HG02763 (cell line): ENCODE measurements at regions not wholly inside any gene's neighbourhood (a gene's known extent, or its start where the extent isn't known, plus 50 kb on each side); places are given as distances from the start of the nearest gene placed in this dataset.
A peak's percentile ranks its signal among the peaks of the same experiment; 100 is the strongest.
"Not testable (repeated sequence)": the region's sequence is repeated elsewhere in the genome, so short reads cannot be mapped to it uniquely, and the experiment has no call there.

Experiments
- ATAC-seq: cut with Tn5 transposase; IDR thresholded peaks from one replicate; pipeline ENCODE4 v1.9.1; 2021; ENCODE audit warnings: mild to moderate bottlenecking, moderate library complexity; ENCODE audit not compliant: unreplicated experiment

GRCh38 chr7:136136906-136137454 is 159.8 kb upstream of the MTPN start:
- no peak for ATAC-seq

DNA sequence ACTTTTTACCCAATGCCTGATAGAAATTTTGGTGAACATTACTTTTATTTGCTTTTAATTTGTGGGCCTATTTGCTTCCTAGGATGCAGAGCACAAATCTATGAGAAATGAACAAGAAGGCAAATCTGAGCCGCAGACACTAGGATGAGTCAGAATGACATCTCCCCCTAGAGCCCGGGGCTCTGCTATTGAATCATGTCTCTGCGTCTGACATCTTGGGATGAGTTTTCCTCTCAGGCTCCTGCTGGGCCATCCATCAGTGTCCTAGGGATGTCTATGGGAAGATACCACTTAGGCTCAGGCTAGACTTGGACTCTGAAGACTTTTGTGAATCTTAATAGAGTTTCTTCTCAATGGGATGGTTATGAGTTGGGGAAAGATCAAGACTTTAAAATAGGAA is 157.3 kb upstream of the MTPN start:
- no peak for ATAC-seq

DNA sequence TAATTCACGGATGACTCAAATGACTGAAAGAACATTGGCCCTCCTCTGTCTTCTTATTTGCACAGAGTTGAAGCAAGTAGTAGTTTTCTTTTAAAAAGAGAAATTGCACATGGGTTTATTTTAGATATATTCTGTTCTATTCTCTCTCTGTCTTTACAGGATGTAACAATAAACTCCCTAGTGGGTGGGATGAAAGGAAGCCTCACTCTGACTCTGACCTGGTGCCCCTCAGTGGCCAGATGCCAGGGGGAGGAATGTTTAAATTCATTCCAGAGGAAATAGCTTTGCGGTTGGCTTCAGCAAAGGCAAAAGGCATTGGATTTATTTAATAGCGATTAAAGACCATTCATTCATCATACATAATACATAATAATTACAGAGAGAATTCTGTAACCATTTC is 156.4 kb upstream of the MTPN start:
- ATAC-seq = no peak

DNA sequence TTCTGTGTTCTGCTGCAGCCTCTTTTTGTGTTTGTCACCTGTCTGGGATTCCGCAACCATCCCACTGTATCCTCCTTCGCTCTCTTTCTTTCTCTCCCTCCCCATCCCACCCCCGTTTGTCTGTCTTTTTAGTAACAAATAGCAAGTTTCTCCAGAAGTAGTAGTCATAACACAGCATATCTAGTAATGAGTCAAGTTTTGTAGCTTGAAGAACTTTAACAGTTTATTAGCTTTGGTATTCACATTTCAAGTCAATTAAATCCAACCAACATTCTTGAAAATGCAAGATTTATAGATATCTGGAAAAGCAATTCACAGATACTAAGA is 154.1 kb upstream of the MTPN start:
- ATAC-seq = no peak

DNA sequence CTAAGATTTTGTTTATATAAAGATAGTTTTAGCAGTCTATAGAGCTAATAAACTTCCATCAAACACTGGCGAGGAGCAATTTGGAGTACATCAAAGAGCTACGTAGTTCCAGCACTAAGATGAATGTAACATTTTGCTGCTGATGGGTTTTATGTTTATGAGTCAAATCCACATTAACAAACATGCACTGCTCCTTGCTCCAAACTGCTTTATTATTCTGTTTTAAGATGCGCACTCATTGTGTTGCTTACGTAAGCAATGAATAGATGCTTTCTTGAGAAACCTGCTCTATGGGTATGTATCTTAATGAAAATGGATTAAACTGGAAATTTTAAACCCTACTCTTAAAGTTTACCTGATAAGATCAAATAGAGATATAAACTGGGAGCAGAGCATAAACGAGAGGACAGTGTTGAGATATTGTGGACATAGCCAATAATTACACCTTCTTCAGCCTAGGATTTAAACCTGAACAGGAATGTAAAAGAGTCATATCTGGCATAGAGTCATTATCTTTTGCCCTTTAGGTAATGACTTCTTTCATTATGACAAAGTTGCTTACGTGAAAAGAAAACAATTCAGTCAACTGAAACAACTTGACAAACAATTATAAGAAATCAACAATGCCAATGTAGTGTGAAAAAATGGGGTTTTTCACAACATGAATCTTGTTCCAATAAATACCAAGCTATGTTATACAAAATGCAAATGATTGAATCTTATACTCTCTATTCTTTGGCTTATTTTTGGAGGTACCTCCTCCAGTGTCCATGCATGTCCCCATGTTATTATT is 153.5 kb upstream of the MTPN start:
- ATAC-seq = no peak

- no peak for ATAC-seq
These were observed 150.9 kb upstream of the MTPN start for GRCh38 chr7:136128050-136128449.

DNA sequence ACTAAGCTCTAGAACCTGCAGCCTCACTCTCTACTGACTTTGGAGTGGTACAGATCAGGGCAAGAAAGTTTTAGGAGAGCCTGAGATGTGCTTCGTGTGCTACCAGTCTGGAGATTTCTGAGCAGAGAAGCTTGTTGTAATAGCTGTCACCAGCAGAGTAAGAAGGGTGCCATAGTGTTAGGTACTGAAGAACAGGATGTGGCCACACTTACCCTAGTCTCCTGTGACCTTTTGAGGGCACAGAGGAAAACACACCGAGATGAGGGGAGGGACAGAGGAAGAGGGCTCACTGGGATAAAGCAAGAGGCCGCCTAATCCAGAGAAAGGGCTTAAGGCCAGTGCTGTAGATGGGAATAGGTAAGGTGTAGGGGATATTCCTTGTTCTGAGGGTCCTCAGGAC is 146.2 kb upstream of the MTPN start:
- no peak for ATAC-seq

GRCh38 chr7:136122026-136122425 is 144.9 kb upstream of the MTPN start:
- no peak for ATAC-seq

- ATAC-seq = no peak
These were observed 140.4 kb upstream of the MTPN start for GRCh38 chr7:136117539-136117938.

GRCh38 chr7:136116186-136116585 is 139.0 kb upstream of the MTPN start:
- ATAC-seq = no peak

- ATAC-seq = peak; percentile 98
These were observed 138.0 kb upstream of the MTPN start for GRCh38 chr7:136114966-136115762.

GRCh38 chr7:136114467-136114866 is 137.3 kb upstream of the MTPN start:
- not testable (repeated sequence) for ATAC-seq

DNA sequence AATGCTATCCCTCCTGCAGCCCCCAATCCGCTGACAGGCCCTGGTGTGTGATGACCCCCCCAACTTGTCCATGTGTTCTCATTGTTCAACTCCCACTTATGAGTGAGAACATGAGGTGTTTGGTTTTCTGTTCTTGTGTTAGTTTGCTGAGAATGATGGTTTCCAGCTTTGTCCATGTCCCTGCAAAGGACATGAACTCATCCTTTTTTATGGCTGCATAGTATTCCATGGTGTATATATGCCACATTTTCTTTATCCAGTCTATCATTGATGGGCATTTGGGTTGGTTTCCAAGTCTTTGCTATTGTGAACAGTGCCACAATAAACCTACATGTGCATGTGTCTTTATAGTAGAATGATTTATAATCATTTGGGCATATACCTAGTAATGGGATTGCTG is 131.9 kb upstream of the MTPN start:
- ATAC-seq = not testable (repeated sequence)

DNA sequence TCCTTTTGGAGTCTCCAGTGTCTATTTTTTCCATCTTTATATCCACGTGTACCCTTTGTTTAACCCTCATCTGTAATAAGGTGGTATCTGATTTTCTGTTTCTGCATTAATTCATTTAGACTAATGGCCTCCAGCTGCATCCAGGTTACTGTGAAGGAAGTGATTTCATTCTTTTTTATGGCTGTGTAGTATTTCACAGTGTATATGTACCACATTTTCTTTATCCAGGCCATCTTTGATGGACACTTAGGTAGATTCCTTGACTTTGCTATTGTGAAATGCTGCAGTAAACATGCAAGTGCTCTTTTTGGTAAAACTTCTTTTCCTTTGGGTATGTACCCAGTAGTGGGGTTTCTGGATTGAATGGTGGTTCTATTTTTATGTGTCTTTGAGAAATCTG is 128.0 kb upstream of the MTPN start:
- no peak for ATAC-seq

DNA sequence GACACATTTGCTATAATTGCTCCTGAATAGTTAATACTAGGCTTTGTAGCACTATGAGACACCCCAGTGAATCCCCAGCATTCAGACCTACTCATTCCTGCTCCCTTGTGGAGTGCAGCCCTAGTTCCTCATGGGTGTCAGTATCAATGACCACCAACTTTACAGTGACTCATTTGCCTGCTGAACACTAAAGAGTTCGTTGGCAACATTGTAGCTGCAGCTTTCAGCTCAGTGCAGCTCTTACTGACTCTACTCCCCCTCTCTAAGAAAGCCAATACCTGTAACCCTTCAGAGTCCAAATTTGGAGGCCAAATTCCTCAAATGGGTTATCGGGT is 127.1 kb upstream of the MTPN start:
- no peak for ATAC-seq

DNA sequence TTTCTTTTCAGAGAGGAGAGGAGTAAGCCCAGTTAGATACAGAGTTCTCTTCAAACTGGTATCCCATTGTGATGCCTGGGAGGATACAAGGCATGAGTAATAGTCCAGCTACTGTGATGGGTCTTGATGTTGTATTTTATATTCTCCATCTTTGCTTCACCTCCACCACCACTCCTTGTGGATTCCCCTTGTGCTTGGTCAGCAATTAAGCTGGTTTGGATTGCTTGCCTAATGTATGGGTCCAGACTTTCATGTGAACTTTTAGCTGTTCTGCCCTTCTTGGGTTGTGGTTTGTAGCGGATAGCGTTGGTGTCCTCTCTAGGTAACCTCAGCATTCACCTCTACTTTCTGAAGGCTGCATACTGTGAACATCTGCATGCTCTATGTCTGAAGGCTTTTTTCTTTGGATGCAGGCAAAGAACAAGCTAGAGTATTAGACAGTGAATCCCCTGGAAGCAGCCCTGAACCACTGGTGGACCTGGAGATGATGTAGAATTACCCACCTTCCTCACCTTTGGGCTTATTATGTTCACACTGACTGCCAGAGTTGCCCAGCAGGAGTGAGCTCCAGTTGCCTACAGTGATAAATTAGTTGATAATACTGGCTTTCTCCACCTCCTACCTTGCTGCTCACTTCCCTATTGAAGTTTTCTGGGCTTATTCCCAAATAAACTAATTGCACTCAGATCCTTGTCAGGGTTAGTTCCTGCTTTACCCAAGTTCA is 126.5 kb upstream of the MTPN start:
- ATAC-seq = no peak

DNA sequence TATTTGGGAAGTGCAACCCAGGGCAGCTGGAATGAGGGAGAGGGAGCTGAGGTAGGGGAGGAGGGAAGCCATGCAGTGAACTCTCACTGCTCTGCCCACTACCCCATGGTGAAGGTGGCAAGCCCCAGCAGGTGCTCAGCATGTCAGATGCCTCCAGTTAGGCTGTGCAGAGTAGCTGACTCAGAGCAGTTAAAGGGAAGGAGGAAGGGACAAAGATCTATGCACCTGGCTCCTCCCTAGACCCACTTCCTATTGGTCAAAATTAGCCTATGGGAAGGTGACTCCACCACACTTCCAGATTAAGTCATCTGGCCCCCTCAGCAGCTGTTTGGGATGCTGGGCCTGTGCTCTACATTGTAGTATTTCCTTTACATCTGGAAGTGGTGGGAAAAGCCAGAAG is 125.7 kb upstream of the MTPN start:
- no peak for ATAC-seq

GRCh38 chr7:136092714-136093113 is 115.6 kb upstream of the MTPN start:
- ATAC-seq = not testable (repeated sequence)

DNA sequence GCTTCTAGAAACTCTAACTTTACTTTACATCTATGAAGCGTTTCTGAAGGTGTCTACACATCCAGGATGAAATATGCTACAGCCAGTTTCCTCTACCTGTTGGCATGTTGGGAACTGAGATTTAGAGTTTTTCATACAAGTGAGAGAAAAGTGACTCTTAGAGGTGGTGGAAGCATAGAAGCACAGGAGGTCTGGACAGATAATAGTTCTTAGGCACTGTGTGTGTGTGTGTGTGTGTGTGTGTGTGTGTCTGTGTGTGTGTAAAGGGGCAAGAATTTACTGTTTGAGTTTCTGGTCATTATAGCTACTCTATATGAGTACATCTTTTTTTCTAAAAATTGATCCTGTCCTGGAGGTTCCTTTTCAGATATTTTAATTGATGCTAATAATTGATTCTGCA is 110.7 kb upstream of the MTPN start:
- ATAC-seq = no peak

- ATAC-seq = peak; percentile 75
These were observed 109.6 kb upstream of the MTPN start for GRCh38 chr7:136086712-136087111.

GRCh38 chr7:136079934-136080333 is 102.8 kb upstream of the MTPN start:
- ATAC-seq = no peak

DNA sequence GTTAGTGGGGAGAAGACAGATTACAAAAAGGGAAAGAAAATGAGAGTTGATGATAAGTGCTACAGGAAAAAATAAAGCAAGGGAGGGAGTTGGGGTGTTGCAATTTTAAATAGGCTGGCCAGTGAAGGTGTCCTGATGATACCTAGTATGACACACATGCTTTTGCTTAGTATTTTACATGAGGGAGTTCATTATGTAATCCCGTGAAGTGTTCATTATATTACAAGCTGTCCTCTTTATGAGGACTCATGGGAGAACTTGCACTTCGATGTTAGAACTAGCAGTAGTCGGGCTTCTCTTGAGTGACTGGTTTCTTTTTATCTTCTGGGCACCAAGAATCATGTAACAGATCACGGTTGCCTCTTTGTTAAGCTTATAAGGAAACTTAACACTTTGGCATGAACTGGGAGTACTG is 102.3 kb upstream of the MTPN start:
- ATAC-seq = no peak
